GM12872 (cell line): ENCODE measurements at regions not wholly inside any gene's neighbourhood (a gene's known extent, or its start where the extent isn't known, plus 50 kb on each side); places are given as distances from the start of the nearest gene placed in this dataset.

Source experiments
- CTCF ChIP-seq: IDR thresholded peaks from 3 replicates; pipeline ENCODE4 v1.5.1; 2011; ENCODE audit warnings: low read depth, mild to moderate bottlenecking, low read length, moderate library complexity; ENCODE audit not compliant: insufficient read depth

- no peak for TF ChIP-seq CTCF
Measured at GRCh38 chrX:39019056-39019455, 217.8 kb downstream of the MID1IP1 start.

GRCh38 chrX:39020051-39020669 lies 218.9 kb downstream of the MID1IP1 start:
- no peak for TF ChIP-seq CTCF

DNA sequence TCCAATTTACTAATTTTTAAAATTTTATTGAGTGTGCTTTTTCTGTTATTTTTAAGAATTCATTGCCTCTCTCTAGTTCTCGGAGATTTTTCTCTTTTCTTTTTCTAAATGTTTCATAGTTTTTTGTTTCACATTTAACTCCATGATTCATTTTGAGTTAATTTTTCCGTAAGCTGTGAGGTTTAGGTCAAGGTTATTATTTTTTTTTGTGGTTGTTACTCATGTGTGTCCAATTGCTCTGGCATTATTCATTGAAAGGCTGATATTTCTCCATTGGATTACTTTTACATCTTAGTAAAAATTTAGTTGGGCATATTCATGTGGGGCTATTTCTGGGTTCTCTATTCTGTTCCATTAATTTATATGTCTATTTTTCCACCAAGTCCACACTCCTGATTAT lies 220.8 kb downstream of the MID1IP1 start:
- TF ChIP-seq CTCF, result no peak

DNA sequence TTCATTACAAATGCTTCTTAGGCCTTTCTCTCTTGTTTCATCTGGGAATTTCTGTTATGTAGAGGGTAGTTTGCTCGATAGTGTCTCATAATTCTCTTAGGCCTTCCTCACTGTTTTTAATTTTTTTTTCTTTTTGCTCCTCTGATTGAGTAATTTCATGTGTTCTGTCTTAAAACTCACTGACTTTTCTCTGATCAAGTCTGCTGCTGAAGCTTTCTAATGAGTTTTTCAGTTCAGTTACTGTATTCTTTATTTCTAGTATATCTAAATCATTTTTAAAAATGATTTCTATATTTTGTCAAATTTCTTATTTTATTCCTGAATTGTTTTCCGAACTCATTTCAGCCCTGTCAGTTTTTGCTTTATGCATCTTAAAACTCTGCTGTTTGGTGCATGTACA lies 228.0 kb downstream of the MID1IP1 start:
- no peak for TF ChIP-seq CTCF

GRCh38 chrX:39030636-39031035 lies 229.4 kb downstream of the MID1IP1 start:
- TF ChIP-seq CTCF, result no peak

- TF ChIP-seq CTCF, result no peak
Measured at GRCh38 chrX:39039890-39040289, 238.6 kb downstream of the MID1IP1 start.

DNA sequence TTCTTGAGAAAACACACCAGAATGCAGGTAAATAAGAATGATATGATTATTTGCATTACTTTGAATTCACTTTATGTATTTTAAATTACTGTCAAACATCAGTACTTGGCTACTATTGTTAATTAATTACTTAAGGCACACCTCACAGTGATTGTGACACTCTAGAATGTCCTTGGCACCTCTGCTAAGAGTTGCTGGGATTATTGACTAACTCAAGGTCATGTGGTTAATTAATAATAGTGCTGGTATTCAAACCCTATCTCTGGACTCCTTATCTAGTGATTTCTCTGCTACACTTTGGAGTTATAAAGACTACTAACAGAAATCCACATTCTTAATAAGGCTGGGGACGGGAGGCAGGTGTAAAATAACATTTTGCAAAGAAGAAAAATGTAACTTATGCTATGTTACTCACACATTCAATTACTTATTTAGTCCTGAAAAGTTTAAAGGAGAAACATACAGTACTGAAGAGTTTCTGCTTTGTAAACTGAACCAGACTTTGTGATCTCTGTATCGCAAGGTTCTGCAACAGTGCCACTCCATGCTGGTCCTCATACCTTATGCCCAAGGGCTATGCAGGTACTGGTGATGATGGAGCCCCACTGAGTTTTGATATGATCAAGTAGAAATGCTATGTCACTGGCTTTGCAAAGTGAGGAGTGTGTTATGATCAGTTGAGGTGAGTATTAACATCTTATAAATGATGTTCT lies 242.7 kb downstream of the MID1IP1 start:
- TF ChIP-seq CTCF, result no peak
